GM23338 (cell line): ENCODE measurements at regions not wholly inside any gene's neighbourhood (a gene's known extent, or its start where the extent isn't known, plus 50 kb on each side); places are given as distances from the start of the nearest gene placed in this dataset.

Source experiments
- ATAC-seq: fragments of 200-7000 bp; cut with Tn5 transposase; 3 replicates; pipeline ENCODE4 v1.9.1; 2020
- DNase-seq: peaks from one replicate; pipeline ENCODE4 v3.0.0-alpha.2; 2015; ENCODE audit warnings: low spot score
- H2AFZ ChIP-seq: fragments of 200-600 bp; sonication (generic); 2 replicates; pipeline ENCODE4 v1.8.0; 2016; ENCODE audit warnings: antibody characterized with exemption, mild to moderate bottlenecking, moderate library complexity
- H3F3A ChIP-seq: fragments of 200-600 bp; sonication (generic); replicated peaks from 2 replicates; pipeline ENCODE4 v1.8.0; 2017; ENCODE audit warnings: antibody characterized with exemption, mixed run types, low read depth
- H3K27ac ChIP-seq: fragments of 200-600 bp; sonication (generic); 2 replicates; pipeline ENCODE4 v1.6.1; 2016; ENCODE audit warnings: low read depth
- H3K27me3 ChIP-seq: fragments of 200-600 bp; sonication (generic); 2 replicates; pipeline ENCODE4 v1.8.0; 2016; ENCODE audit warnings: mild to moderate bottlenecking, mixed run types, moderate library complexity; ENCODE audit not compliant: insufficient read depth
- H3K36me3 ChIP-seq: fragments of 200-600 bp; sonication (generic); 2 replicates; pipeline ENCODE4 v1.8.0; 2016; ENCODE audit warnings: mild to moderate bottlenecking; ENCODE audit not compliant: insufficient read depth
- H3K4me1 ChIP-seq: fragments of 200-600 bp; sonication (generic); 2 replicates; pipeline ENCODE4 v1.8.0; 2016; ENCODE audit warnings: mild to moderate bottlenecking, moderate library complexity; ENCODE audit not compliant: insufficient read depth
- H3K4me2 ChIP-seq: fragments of 200-600 bp; sonication (generic); 2 replicates; pipeline ENCODE4 v1.7.1; 2017; ENCODE audit warnings: mixed run types
- H3K4me3 ChIP-seq: fragments of 200-600 bp; sonication (generic); 2 replicates; pipeline ENCODE4 v1.6.1; 2016; ENCODE audit warnings: mixed run types
- H3K79me2 ChIP-seq: fragments of 200-600 bp; sonication (generic); replicated peaks from 2 replicates; pipeline ENCODE4 v1.8.0; 2017; ENCODE audit warnings: mild to moderate bottlenecking; ENCODE audit not compliant: insufficient read depth
- H3K9me2 ChIP-seq: fragments of 200-600 bp; sonication (generic); 2 replicates; pipeline ENCODE4 v1.8.0; 2017; ENCODE audit not compliant: insufficient read depth
- H4K20me1 ChIP-seq: fragments of 200-600 bp; sonication (generic); replicated peaks from 2 replicates; pipeline ENCODE4 v1.8.0; 2017; ENCODE audit warnings: mild to moderate bottlenecking; ENCODE audit not compliant: insufficient read depth
- H3K27ac Mint-ChIP-seq: 2 replicates; pipeline ENCODE4 v1.8.0; 2020; ENCODE audit warnings: inconsistent platforms, mild to moderate bottlenecking, moderate library complexity, mixed read lengths
- H3K27me3 Mint-ChIP-seq: 3 replicates; pipeline ENCODE4 v1.8.0; 2022; ENCODE audit warnings: low read depth, mild to moderate bottlenecking, moderate library complexity, mixed read lengths, inconsistent platforms; ENCODE audit not compliant: insufficient read depth, poor library complexity
- H3K36me3 Mint-ChIP-seq: 3 replicates; pipeline ENCODE4 v1.8.0; 2021; ENCODE audit warnings: low read depth, mild to moderate bottlenecking, inconsistent platforms, moderate library complexity, mixed read lengths
- H3K4me1 Mint-ChIP-seq: 3 replicates; pipeline ENCODE4 v1.8.0; 2020; ENCODE audit warnings: mild to moderate bottlenecking, inconsistent platforms, mixed read lengths
- H3K4me3 Mint-ChIP-seq: 3 replicates; pipeline ENCODE4 v1.8.0; 2021; ENCODE audit warnings: moderate library complexity, mild to moderate bottlenecking, inconsistent platforms, mixed read lengths
- H3K9me3 Mint-ChIP-seq: 3 replicates; pipeline ENCODE4 v1.8.0; 2020; ENCODE audit warnings: moderate library complexity, mild to moderate bottlenecking, inconsistent platforms, mixed read lengths
- CREB1 ChIP-seq: fragments of 250-450 bp; sonication (Bioruptor Pico); IDR thresholded peaks from 2 replicates; pipeline ENCODE4 v1.5.0; 2020; ENCODE audit warnings: low read depth, mild to moderate bottlenecking, moderate library complexity
- EZH2 ChIP-seq: fragments of 200-600 bp; sonication (generic); IDR thresholded peaks from one replicate; pipeline ENCODE4 v1.8.0; 2017; ENCODE audit warnings: antibody characterized with exemption, mild to moderate bottlenecking, low read depth; ENCODE audit not compliant: unreplicated experiment
- EZH2phosphoT487 ChIP-seq: fragments of 200-600 bp; sonication (generic); IDR thresholded peaks from one replicate; pipeline ENCODE4 v1.8.1; 2018; ENCODE audit warnings: antibody characterized with exemption; ENCODE audit not compliant: unreplicated experiment
- JUNB ChIP-seq: IDR thresholded peaks from one replicate; pipeline ENCODE4 v1.6.1; 2016; ENCODE audit warnings: antibody characterized with exemption; ENCODE audit not compliant: unreplicated experiment
- NANOG ChIP-seq: IDR thresholded peaks from 2 replicates; pipeline ENCODE4 v1.6.1; 2016; ENCODE audit warnings: antibody characterized with exemption, borderline replicate concordance
- POLR2AphosphoS5 ChIP-seq: IDR thresholded peaks from 2 replicates; pipeline ENCODE4 v1.6.1; 2016; ENCODE audit warnings: antibody characterized with exemption, low read depth
- STAT1 ChIP-seq: IDR thresholded peaks from one replicate; pipeline ENCODE4 v1.6.1; 2016; ENCODE audit warnings: antibody characterized with exemption; ENCODE audit not compliant: unreplicated experiment
- ZNF114 ChIP-seq: fragments of 250-450 bp; sonication (Bioruptor Pico); IDR thresholded peaks from 2 replicates; pipeline ENCODE4 v1.5.0; 2020; ENCODE audit warnings: mild to moderate bottlenecking, moderate library complexity
- ZNF331 ChIP-seq: fragments of 250-450 bp; sonication (Bioruptor Pico); IDR thresholded peaks from 2 replicates; pipeline ENCODE4 v1.5.0; 2020; ENCODE audit warnings: low read depth, mild to moderate bottlenecking, moderate library complexity
- TF ChIP-seq, protein P1 (sequence below): fragments of 250-450 bp; sonication (Bioruptor Pico); IDR thresholded peaks from 2 replicates; pipeline ENCODE4 v1.5.0; 2020; ENCODE audit warnings: mild to moderate bottlenecking, moderate library complexity
- TF ChIP-seq, protein P2 (sequence below), 2 experiments: fragments of 200-600 bp in 1 of 2; sonication (generic) in 1 of 2; conservative IDR thresholded peaks; 2 replicates each; pipeline versions ENCODE4 v1.5.1 to v1.6.1; 2016 to 2017; ENCODE audit warnings: antibody characterized with exemption in 2 of 2, low read depth in 2 of 2, mild to moderate bottlenecking in 2 of 2, moderate library complexity in 1 of 2
- TF ChIP-seq, protein P3 (sequence below): IDR thresholded peaks from one replicate; pipeline ENCODE4 v1.6.1; 2018; ENCODE audit warnings: antibody characterized with exemption; ENCODE audit not compliant: unreplicated experiment

DNA sequence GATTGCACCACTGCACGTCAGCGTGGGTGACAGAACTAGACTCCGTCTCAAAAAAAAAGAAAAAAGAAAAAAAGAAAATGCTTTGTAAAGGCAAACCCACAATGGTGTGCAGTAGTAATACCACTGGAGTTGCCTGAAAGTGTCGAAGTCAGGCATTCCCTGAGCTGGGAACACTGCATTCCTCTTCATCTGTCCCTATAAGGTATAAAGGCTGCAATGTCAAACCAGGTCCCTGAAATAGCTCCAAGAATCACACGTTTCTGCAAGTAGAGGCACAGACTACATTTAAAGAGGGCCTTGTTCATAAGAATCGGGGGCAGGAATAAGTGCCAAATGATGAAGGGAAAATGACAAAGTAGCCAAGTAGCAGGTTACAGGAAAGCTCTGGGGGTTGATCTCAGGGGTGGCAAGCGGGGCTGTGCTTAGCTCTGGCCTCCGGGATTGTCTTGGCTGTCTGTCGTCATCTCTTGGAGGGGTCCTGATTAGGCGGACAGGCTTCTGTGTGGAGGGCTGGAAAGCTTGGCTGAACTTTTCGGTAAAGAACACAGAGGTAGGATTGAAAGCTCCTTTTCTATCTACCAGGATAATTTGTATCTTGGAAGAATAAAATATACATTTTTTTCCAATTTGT lies 109.1 kb downstream of the PFKFB3 start:
- H3K4me1 Mint-ChIP-seq = peaks cover 6% of the 10 kb centered on the region
- no peak overlapping the region for H3K27ac Mint-ChIP-seq
- H3K79me2 ChIP-seq = no peaks in the 10 kb centered on the region
- no peaks in the 10 kb centered on the region for H3K27me3 Mint-ChIP-seq
- no peaks in the 10 kb centered on the region for H3K4me1 ChIP-seq
- no peaks in the 10 kb centered on the region for H3K9me2 ChIP-seq
- H4K20me1 ChIP-seq = no peaks in the 10 kb centered on the region
- H3K36me3 Mint-ChIP-seq = 0 out of 3 replicates have a peak, but pooled peaks cover 4% of the 10 kb centered on the region
- TF ChIP-seq EZH2 (no peak), EZH2phosphoT487 (no peak), POLR2AphosphoS5 (no peak), ZNF331 (no peak), ZNF114 (CRISPR knock-in tag) (no peak), NANOG (no peak), STAT1 (no peak), CREB1 (CRISPR knock-in tag) (no peak), JUNB (no peak)
- TF ChIP-seq, protein P1, sequence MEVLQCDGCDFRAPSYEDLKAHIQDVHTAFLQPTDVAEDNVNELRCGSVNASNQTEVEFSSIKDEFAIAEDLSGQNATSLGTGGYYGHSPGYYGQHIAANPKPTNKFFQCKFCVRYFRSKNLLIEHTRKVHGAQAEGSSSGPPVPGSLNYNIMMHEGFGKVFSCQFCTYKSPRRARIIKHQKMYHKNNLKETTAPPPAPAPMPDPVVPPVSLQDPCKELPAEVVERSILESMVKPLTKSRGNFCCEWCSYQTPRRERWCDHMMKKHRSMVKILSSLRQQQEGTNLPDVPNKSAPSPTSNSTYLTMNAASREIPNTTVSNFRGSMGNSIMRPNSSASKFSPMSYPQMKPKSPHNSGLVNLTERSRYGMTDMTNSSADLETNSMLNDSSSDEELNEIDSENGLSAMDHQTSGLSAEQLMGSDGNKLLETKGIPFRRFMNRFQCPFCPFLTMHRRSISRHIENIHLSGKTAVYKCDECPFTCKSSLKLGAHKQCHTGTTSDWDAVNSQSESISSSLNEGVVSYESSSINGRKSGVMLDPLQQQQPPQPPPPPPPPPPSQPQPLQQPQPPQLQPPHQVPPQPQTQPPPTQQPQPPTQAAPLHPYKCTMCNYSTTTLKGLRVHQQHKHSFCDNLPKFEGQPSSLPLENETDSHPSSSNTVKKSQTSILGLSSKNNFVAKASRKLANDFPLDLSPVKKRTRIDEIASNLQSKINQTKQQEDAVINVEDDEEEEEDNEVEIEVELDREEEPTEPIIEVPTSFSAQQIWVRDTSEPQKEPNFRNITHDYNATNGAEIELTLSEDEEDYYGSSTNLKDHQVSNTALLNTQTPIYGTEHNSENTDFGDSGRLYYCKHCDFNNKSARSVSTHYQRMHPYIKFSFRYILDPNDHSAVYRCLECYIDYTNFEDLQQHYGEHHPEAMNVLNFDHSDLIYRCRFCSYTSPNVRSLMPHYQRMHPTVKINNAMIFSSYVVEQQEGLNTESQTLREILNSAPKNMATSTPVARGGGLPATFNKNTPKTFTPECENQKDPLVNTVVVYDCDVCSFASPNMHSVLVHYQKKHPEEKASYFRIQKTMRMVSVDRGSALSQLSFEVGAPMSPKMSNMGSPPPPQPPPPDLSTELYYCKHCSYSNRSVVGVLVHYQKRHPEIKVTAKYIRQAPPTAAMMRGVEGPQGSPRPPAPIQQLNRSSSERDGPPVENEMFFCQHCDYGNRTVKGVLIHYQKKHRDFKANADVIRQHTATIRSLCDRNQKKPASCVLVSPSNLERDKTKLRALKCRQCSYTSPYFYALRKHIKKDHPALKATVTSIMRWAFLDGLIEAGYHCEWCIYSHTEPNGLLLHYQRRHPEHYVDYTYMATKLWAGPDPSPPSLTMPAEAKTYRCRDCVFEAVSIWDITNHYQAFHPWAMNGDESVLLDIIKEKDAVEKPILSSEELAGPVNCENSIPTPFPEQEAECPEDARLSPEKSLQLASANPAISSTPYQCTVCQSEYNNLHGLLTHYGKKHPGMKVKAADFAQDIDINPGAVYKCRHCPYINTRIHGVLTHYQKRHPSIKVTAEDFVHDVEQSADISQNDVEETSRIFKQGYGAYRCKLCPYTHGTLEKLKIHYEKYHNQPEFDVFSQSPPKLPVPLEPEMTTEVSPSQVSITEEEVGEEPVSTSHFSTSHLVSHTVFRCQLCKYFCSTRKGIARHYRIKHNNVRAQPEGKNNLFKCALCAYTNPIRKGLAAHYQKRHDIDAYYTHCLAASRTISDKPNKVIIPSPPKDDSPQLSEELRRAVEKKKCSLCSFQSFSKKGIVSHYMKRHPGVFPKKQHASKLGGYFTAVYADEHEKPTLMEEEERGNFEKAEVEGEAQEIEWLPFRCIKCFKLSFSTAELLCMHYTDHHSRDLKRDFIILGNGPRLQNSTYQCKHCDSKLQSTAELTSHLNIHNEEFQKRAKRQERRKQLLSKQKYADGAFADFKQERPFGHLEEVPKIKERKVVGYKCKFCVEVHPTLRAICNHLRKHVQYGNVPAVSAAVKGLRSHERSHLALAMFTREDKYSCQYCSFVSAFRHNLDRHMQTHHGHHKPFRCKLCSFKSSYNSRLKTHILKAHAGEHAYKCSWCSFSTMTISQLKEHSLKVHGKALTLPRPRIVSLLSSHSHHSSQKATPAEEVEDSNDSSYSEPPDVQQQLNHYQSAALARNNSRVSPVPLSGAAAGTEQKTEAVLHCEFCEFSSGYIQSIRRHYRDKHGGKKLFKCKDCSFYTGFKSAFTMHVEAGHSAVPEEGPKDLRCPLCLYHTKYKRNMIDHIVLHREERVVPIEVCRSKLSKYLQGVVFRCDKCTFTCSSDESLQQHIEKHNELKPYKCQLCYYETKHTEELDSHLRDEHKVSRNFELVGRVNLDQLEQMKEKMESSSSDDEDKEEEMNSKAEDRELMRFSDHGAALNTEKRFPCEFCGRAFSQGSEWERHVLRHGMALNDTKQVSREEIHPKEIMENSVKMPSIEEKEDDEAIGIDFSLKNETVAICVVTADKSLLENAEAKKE (CRISPR knock-in tag) = no peak
- TF ChIP-seq, protein P2, sequence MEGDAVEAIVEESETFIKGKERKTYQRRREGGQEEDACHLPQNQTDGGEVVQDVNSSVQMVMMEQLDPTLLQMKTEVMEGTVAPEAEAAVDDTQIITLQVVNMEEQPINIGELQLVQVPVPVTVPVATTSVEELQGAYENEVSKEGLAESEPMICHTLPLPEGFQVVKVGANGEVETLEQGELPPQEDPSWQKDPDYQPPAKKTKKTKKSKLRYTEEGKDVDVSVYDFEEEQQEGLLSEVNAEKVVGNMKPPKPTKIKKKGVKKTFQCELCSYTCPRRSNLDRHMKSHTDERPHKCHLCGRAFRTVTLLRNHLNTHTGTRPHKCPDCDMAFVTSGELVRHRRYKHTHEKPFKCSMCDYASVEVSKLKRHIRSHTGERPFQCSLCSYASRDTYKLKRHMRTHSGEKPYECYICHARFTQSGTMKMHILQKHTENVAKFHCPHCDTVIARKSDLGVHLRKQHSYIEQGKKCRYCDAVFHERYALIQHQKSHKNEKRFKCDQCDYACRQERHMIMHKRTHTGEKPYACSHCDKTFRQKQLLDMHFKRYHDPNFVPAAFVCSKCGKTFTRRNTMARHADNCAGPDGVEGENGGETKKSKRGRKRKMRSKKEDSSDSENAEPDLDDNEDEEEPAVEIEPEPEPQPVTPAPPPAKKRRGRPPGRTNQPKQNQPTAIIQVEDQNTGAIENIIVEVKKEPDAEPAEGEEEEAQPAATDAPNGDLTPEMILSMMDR (conservative IDR thresholded peaks at IDR 0.05; ENCODE audit: low read depth in 2 of 2) = no peak
- TF ChIP-seq, protein P3, sequence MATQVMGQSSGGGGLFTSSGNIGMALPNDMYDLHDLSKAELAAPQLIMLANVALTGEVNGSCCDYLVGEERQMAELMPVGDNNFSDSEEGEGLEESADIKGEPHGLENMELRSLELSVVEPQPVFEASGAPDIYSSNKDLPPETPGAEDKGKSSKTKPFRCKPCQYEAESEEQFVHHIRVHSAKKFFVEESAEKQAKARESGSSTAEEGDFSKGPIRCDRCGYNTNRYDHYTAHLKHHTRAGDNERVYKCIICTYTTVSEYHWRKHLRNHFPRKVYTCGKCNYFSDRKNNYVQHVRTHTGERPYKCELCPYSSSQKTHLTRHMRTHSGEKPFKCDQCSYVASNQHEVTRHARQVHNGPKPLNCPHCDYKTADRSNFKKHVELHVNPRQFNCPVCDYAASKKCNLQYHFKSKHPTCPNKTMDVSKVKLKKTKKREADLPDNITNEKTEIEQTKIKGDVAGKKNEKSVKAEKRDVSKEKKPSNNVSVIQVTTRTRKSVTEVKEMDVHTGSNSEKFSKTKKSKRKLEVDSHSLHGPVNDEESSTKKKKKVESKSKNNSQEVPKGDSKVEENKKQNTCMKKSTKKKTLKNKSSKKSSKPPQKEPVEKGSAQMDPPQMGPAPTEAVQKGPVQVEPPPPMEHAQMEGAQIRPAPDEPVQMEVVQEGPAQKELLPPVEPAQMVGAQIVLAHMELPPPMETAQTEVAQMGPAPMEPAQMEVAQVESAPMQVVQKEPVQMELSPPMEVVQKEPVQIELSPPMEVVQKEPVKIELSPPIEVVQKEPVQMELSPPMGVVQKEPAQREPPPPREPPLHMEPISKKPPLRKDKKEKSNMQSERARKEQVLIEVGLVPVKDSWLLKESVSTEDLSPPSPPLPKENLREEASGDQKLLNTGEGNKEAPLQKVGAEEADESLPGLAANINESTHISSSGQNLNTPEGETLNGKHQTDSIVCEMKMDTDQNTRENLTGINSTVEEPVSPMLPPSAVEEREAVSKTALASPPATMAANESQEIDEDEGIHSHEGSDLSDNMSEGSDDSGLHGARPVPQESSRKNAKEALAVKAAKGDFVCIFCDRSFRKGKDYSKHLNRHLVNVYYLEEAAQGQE = no peak
- no peaks in the 10 kb centered on the region for H3K27me3 ChIP-seq
- H3K36me3 ChIP-seq = no peaks in the 10 kb centered on the region
- no peak overlapping the region for H3K4me2 ChIP-seq
- H3K4me3 ChIP-seq = no peak overlapping the region
- H3K4me3 Mint-ChIP-seq = no peak overlapping the region
- no peak overlapping the region for H2AFZ ChIP-seq
- no peak overlapping the region for H3K27ac ChIP-seq
- peak; percentile 41; the same call in 2 of the 3 replicates for ATAC-seq
- H3K9me3 Mint-ChIP-seq = peaks cover 7% of the 10 kb centered on the region; the same call in 1 of the 3 replicates
- no peaks in the 10 kb centered on the region for H3F3A ChIP-seq
- DNase-seq = no peak
